H1 (cell line): ENCODE measurements at regions not wholly inside any gene's neighbourhood (a gene's known extent, or its start where the extent isn't known, plus 50 kb on each side); places are given as distances from the start of the nearest gene placed in this dataset.
A peak's percentile ranks its signal among the peaks of the same experiment; 100 is the strongest.

Source experiments
- CTCF ChIA-PET: fragments of 300-600 bp; sonication (Branson Sonifier 250); formaldehyde crosslinking; loops from one replicate; lab custom pipeline; 2021; ENCODE audit not compliant: partially characterized antibody; lab: Charles Lee
- POLR2A ChIA-PET: fragments of 300-600 bp; sonication (Branson Sonifier 250); formaldehyde crosslinking; loops from one replicate; lab custom pipeline; 2021; ENCODE audit warnings: inconsistent platforms; ENCODE audit not compliant: partially characterized antibody; lab: Charles Lee
- DNase-seq, 2 experiments: peaks; one replicate each; pipeline versions ENCODE4 v3.0.0 to v3.0.0-alpha.2; 2010 to 2022; ENCODE audit warnings: low spot score in 2 of 2, low read depth in 1 of 2, mixed read lengths in 1 of 2
- FAIRE-seq: peaks from 2 replicates; lab custom pipeline; 2011; peaks lifted over from hg19 to GRCh38; lab: Jason Lieb, UNC
- H2AFZ ChIP-seq: 2 replicates; pipeline ENCODE4 v1.8.1; 2012; ENCODE audit warnings: low read length, inconsistent platforms
- H2AK5ac ChIP-seq: 2 replicates; pipeline ENCODE4 v1.6.1; 2013; ENCODE audit warnings: low read depth, low read length
- H2BK120ac ChIP-seq: replicated peaks from 2 replicates; pipeline ENCODE3; 2013; ENCODE audit warnings: low read depth, low read length, inconsistent platforms
- H2BK12ac ChIP-seq: 2 replicates; pipeline ENCODE4 v1.6.1; 2013; ENCODE audit warnings: low read depth, low read length
- H2BK15ac ChIP-seq: 2 replicates; pipeline ENCODE4 v1.6.1; 2013; ENCODE audit warnings: low read length
- H2BK20ac ChIP-seq: 2 replicates; pipeline ENCODE4 v1.6.1; 2013; ENCODE audit warnings: low read length
- H2BK5ac ChIP-seq: 2 replicates; pipeline ENCODE4 v1.6.1; 2013; ENCODE audit warnings: low read depth, low read length
- H3K14ac ChIP-seq: 2 replicates; pipeline ENCODE4 v1.6.1; 2013; ENCODE audit warnings: inconsistent platforms; ENCODE audit not compliant: insufficient read length
- H3K18ac ChIP-seq: 2 replicates; pipeline ENCODE4 v1.6.1; 2013; ENCODE audit warnings: low read length; ENCODE audit errors: extremely low read depth
- H3K23ac ChIP-seq: 2 replicates; pipeline ENCODE4 v1.6.1; 2013; ENCODE audit warnings: inconsistent platforms; ENCODE audit not compliant: insufficient read length
- H3K23me2 ChIP-seq: 2 replicates; pipeline ENCODE4 v1.6.1; 2013; ENCODE audit warnings: low read depth, low read length
- H3K27ac ChIP-seq: 2 replicates; pipeline ENCODE4 v1.6.1; 2011; ENCODE audit warnings: low read depth, low read length, inconsistent platforms
- H3K27me3 ChIP-seq, 4 experiments: replicated peaks in 1 of 4; 1 replicate in 1 of 4; 2 replicates in 3 of 4; pipeline versions ENCODE4 v1.6.1 to v1.8.1; 2011 to 2013; ENCODE audit warnings: low read length in 3 of 4, mild to moderate bottlenecking in 3 of 4, inconsistent platforms in 2 of 4, mixed read lengths in 2 of 4, moderate library complexity in 1 of 4; ENCODE audit not compliant: control insufficient read depth in 3 of 4, insufficient read depth in 3 of 4; ENCODE audit errors: extremely low read depth in 1 of 4
- H3K36me3 ChIP-seq, 4 experiments: 2 replicates each; pipeline versions ENCODE4 v1.6.1 to v1.8.1; 2011 to 2013; ENCODE audit warnings: mild to moderate bottlenecking in 4 of 4, low read length in 3 of 4, moderate library complexity in 2 of 4, control low read depth in 1 of 4, inconsistent platforms in 1 of 4; ENCODE audit not compliant: insufficient read depth in 4 of 4, control insufficient read depth in 2 of 4
- H3K4ac ChIP-seq: replicated peaks from 2 replicates; pipeline ENCODE3; 2013; ENCODE audit warnings: low read length, low read depth, mixed read lengths, inconsistent platforms; ENCODE audit not compliant: insufficient read length
- H3K4me1 ChIP-seq, 4 experiments: replicated peaks in 1 of 4; 1 replicate in 1 of 4; 2 replicates in 3 of 4; pipeline versions ENCODE4 v1.6.1 to v1.8.1; 2011 to 2013; ENCODE audit warnings: low read length in 3 of 4, inconsistent platforms in 2 of 4, mixed read lengths in 1 of 4; ENCODE audit not compliant: insufficient read depth in 4 of 4, control insufficient read depth in 3 of 4
- H3K4me2 ChIP-seq, 2 experiments: 2 replicates each; pipeline versions ENCODE4 v1.6.1 to v1.8.1; 2011 to 2013; ENCODE audit warnings: low read depth in 2 of 2, low read length in 2 of 2, control low read depth in 1 of 2, inconsistent platforms in 1 of 2, mild to moderate bottlenecking in 1 of 2; ENCODE audit not compliant: insufficient read depth in 1 of 2
- H3K4me3 ChIP-seq, 4 experiments: fragments of 200-600, 300-600 bp in 1 of 4; sonication (generic), shearing (Covaris generic), sonication (Bioruptor Twin) in 1 of 4; 2 replicates each; pipeline versions ENCODE4 v1.5.1 to v1.8.1; 2011 to 2016; ENCODE audit warnings: low read length in 4 of 4, low read depth in 3 of 4, control low read depth in 2 of 4, inconsistent platforms in 2 of 4, mild to moderate bottlenecking in 2 of 4, mixed read lengths in 1 of 4, moderate library complexity in 1 of 4; ENCODE audit not compliant: insufficient read depth in 2 of 4; ENCODE audit errors: extremely low read depth in 1 of 4
- H3K56ac ChIP-seq: replicated peaks from 2 replicates; pipeline ENCODE3; 2013; ENCODE audit warnings: low read depth, mild to moderate bottlenecking, mixed read lengths, low read length, inconsistent platforms; ENCODE audit not compliant: insufficient read length
- H3K79me1 ChIP-seq: 2 replicates; pipeline ENCODE4 v1.6.1; 2013; ENCODE audit warnings: low read depth, low read length, control low read depth
- H3K79me2 ChIP-seq, 2 experiments: 2 replicates each; pipeline versions ENCODE4 v1.6.1 to v1.8.1; 2012 to 2013; ENCODE audit warnings: low read length in 2 of 2, mild to moderate bottlenecking in 2 of 2, inconsistent platforms in 1 of 2; ENCODE audit not compliant: insufficient read depth in 2 of 2, control insufficient read depth in 1 of 2
- H3K9ac ChIP-seq, 4 experiments: replicated peaks in 1 of 4; 1 replicate in 1 of 4; 2 replicates in 3 of 4; pipeline versions ENCODE4 v1.6.1 to v1.8.1; 2011 to 2013; ENCODE audit warnings: low read depth in 3 of 4, low read length in 3 of 4, control low read depth in 2 of 4, mild to moderate bottlenecking in 2 of 4, moderate library complexity in 2 of 4, inconsistent platforms in 1 of 4; ENCODE audit errors: extremely low read depth in 1 of 4
- H3K9me3 ChIP-seq, 2 experiments: 2 replicates each; pipeline versions ENCODE4 v1.6.1 to v1.8.1; 2012 to 2013; ENCODE audit warnings: mild to moderate bottlenecking in 2 of 2, moderate library complexity in 2 of 2, control low read depth in 1 of 2, inconsistent platforms in 1 of 2, low read depth in 1 of 2, low read length in 1 of 2, mixed read lengths in 1 of 2; ENCODE audit not compliant: insufficient read depth in 2 of 2
- H4K20me1 ChIP-seq, 2 experiments: replicated peaks in 1 of 2; 2 replicates each; pipeline versions ENCODE3 to v1.8.1; 2011 to 2013; ENCODE audit warnings: inconsistent platforms in 2 of 2, low read length in 2 of 2, mild to moderate bottlenecking in 1 of 2; ENCODE audit not compliant: insufficient read depth in 2 of 2, control insufficient read depth in 1 of 2
- H4K5ac ChIP-seq: 2 replicates; pipeline ENCODE4 v1.6.1; 2013; ENCODE audit warnings: low read length, low read depth, mixed read lengths, inconsistent platforms; ENCODE audit not compliant: insufficient read length
- H4K8ac ChIP-seq: 2 replicates; pipeline ENCODE4 v1.8.0; 2013; ENCODE audit warnings: mild to moderate bottlenecking, moderate library complexity, low read length, inconsistent platforms; ENCODE audit not compliant: insufficient read depth; ENCODE audit errors: extremely low read depth
- H4K91ac ChIP-seq: replicated peaks from 2 replicates; pipeline ENCODE3; 2013; ENCODE audit warnings: low read length, mixed read lengths, inconsistent platforms; ENCODE audit not compliant: insufficient read length
- EGR1 ChIP-seq: IDR thresholded peaks from 2 replicates; pipeline ENCODE4 v1.6.1; 2011; ENCODE audit warnings: low read depth, low read length, borderline replicate concordance
- GTF2F1 ChIP-seq: IDR thresholded peaks from 2 replicates; pipeline ENCODE4 v1.6.1; 2012; ENCODE audit warnings: low read depth, low read length, improper control_type of control experiment, borderline replicate concordance
- JUND ChIP-seq: IDR thresholded peaks from 2 replicates; pipeline ENCODE4 v1.6.1; 2011; ENCODE audit warnings: mild to moderate bottlenecking, improper control_type of control experiment, low read length
- MAFK ChIP-seq: IDR thresholded peaks from 2 replicates; pipeline ENCODE4 v1.6.1; 2012; ENCODE audit warnings: low read depth, mild to moderate bottlenecking, improper control_type of control experiment, low read length
- NRF1 ChIP-seq: IDR thresholded peaks from 2 replicates; pipeline ENCODE4 v1.6.1; 2011; ENCODE audit warnings: mild to moderate bottlenecking, low read depth, low read length, improper control_type of control experiment
- RBBP5 ChIP-seq: IDR thresholded peaks from 2 replicates; pipeline ENCODE4 v1.7.1; 2012; ENCODE audit warnings: low read depth, mild to moderate bottlenecking, inconsistent platforms, low read length, moderate library complexity, borderline replicate concordance
- RFX5 ChIP-seq: IDR thresholded peaks from 2 replicates; pipeline ENCODE4 v1.6.1; 2011; ENCODE audit warnings: low read depth, low read length, improper control_type of control experiment, borderline replicate concordance
- RNF2 ChIP-seq: fragments of 200-900, 300-1000 bp; sonication (generic); IDR thresholded peaks from 2 replicates; pipeline ENCODE4 v1.7.1; 2016; ENCODE audit warnings: borderline replicate concordance, low read depth, mild to moderate bottlenecking, antibody characterized with exemption, low read length; ENCODE audit not compliant: poor library complexity, severe bottlenecking; ENCODE audit errors: missing control alignments
- TAF7 ChIP-seq: optimal IDR thresholded peaks from 2 replicates; pipeline ENCODE3; 2011; ENCODE audit warnings: low read depth, mild to moderate bottlenecking, inconsistent platforms, low read length, moderate library complexity, borderline replicate concordance
- WGBS, 2 experiments: shearing (Covaris generic) in 1 of 2; methylation state at CpG; one replicate each; pipeline versions ENCODE4 v1.1.6 to v1.1.7; 2013 to 2015; ENCODE audit warnings: low lambda C conversion rate in 2 of 2, mixed read lengths in 2 of 2, inconsistent platforms in 1 of 2, low coverage in 1 of 2, missing lambda C conversion rate in 1 of 2; ENCODE audit not compliant: insufficient replicate concordance in 2 of 2, insufficient coverage in 1 of 2, insufficient read length in 1 of 2; ENCODE audit errors: extremely low coverage in 1 of 2, missing lambda C conversion rate in 1 of 2; 5-methylcytosine and 5-hydroxymethylcytosine counted together

- H3K4me1 ChIP-seq = peaks cover 0 to 2% (median under 1%) of the 10 kb centered on the region in 4 experiments; a peak in 2 of 7 replicates
- H4K20me1 ChIP-seq = no peaks in the 10 kb centered on the region
- no peak overlapping the region; the same call in 1 of the 2 replicates for H2BK15ac ChIP-seq
- peaks cover 4% of the 10 kb centered on the region; the same call in 1 of the 2 replicates for H3K23me2 ChIP-seq
- H3K79me1 ChIP-seq = no peaks in the 10 kb centered on the region
- no peaks in the 10 kb centered on the region for H3K9me3 ChIP-seq
- no peak overlapping the region for H2BK120ac ChIP-seq
- FAIRE-seq (no peak), DNase-seq (no peak)
- no peak overlapping the region for H3K14ac ChIP-seq
- H2BK20ac ChIP-seq = no peak overlapping the region
- H2AFZ ChIP-seq = no peak overlapping the region
- peak overlapping the region; percentile 20; the same call in 1 of the 2 replicates for H2BK12ac ChIP-seq
- ChIA-PET CTCF (no interaction called here), POLR2A (no interaction called here)
- H3K4me2 ChIP-seq = no peak overlapping the region
- peak overlapping the region; percentile 13; the same call in 1 of the 2 replicates for H2BK5ac ChIP-seq
- no peak for TF ChIP-seq GTF2F1
- no peak for TF ChIP-seq EGR1
- TF ChIP-seq RBBP5 = no peak
- TF ChIP-seq JUND = no peak
- TF ChIP-seq NRF1 = no peak
- no peak for TF ChIP-seq RFX5
- TF ChIP-seq MAFK = no peak
- no peak for TF ChIP-seq TAF7
- TF ChIP-seq RNF2 = no peak
- no peak overlapping the region for H3K9ac ChIP-seq
- peak overlapping the region; percentile 20 for H4K91ac ChIP-seq
- no peak overlapping the region for H3K4ac ChIP-seq
- peaks cover 0 to 1% (median 0%) of the 10 kb centered on the region in 4 experiments; a peak in 1 of 7 replicates for H3K27me3 ChIP-seq
- 0 out of 2 replicates have a peak overlapping the region, but pooled peaks have one; percentile 1 for H3K18ac ChIP-seq
- no peak overlapping the region for H3K27ac ChIP-seq
- no peak overlapping the region for H3K56ac ChIP-seq
- H3K23ac ChIP-seq = no peak overlapping the region
- no peaks in the 10 kb centered on the region for H3K79me2 ChIP-seq
- H4K8ac ChIP-seq = no peak overlapping the region
- WGBS, 2 experiments = 96% methylated on average over 7 of the region's 7 CpGs; no CpG with 5 or more reads in 1 of the 2 experiments
- H3K36me3 ChIP-seq = no peaks in the 10 kb centered on the region
- no peak overlapping the region for H4K5ac ChIP-seq
- no peak overlapping the region for H2AK5ac ChIP-seq
- H3K4me3 ChIP-seq = no peak overlapping the region
These were observed 83.2 kb upstream of the PBX1 start for GRCh38 chr1:164475834-164476233.
